ENCODE measurements at regions not wholly inside any gene's neighbourhood (a gene's known extent, or its start where the extent isn't known, plus 50 kb on each side); places are given as distances from the start of the nearest gene placed in this dataset.

DNA sequence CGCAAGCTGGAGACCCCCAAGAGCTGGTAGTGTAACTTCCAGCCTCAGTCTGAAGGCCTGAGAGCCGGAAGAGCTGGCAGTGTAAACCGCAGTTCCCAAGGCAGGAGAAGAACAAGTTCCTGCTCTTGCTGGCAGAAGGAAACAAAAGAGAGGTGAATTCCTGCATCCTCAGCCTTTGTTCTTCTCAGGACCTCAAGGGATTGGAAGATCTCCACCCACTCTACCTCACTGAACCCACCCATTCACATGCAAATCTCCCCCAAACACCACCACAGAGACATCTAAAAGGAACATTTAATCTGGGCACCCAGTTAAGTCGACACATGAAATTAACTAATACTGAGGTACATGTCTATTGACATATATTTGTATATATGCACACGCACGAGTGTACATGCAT is 1310.3 kb downstream of the TBC1D22A start:
- TF ChIP-seq CTCF (IDR thresholded peaks at IDR 0.05; ENCODE audit: low read depth, low read length): no peak
- DNase-seq (ENCODE audit: extremely low read depth, low read depth): no peak

DNA sequence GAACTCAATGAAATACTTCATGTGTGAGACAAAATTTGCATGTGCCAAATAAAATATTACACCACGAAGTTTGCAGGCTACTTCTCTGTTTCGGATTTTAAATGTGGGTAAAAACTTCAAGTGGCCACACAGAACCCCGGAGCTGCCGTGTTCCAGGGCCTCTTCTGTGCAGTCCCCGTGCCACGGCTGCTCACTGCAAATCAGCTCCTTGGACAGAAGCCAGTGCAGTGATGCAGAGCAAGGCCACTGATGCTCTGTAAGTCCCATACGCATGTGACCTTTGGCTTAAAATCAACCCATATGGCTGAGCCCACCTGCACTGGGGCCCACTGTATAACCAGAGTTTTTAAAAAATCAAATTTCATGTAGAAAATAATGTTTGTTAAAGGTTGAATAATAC is 1309.4 kb downstream of the TBC1D22A start:
- DNase-seq (ENCODE audit: extremely low read depth, low read depth): no peak
- no peak for TF ChIP-seq CTCF (IDR thresholded peaks at IDR 0.05; ENCODE audit: low read depth, low read length)

DNA sequence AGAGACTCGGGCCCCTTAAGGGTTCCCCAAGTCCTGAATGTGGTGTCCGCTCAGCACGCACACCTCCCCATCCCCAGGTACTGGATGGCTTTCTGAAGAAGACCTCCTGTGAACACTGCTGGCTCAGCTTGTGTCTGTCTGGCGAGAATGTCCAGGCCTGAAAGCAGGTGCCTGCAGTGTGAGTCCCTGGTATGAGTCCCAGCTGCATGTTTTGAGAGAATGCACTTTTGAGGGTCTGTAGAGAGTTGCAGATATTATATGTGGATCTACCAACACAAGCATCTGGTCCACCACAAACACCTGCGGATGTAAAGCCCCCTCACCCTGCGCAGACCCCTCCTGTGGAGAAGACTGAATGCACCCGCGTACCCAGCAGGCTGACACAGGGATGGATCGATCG is 1308.9 kb downstream of the TBC1D22A start:
- DNase-seq (ENCODE audit: extremely low read depth, low read depth): no peak
- no peak for TF ChIP-seq CTCF (IDR thresholded peaks at IDR 0.05; ENCODE audit: low read depth, low read length)

GRCh38 chr22:48070760-48071159 is 1308.3 kb downstream of the TBC1D22A start:
- TF ChIP-seq CTCF (IDR thresholded peaks at IDR 0.05; ENCODE audit: low read depth, low read length): no peak
- no peak for DNase-seq (ENCODE audit: extremely low read depth, low read depth)

DNA sequence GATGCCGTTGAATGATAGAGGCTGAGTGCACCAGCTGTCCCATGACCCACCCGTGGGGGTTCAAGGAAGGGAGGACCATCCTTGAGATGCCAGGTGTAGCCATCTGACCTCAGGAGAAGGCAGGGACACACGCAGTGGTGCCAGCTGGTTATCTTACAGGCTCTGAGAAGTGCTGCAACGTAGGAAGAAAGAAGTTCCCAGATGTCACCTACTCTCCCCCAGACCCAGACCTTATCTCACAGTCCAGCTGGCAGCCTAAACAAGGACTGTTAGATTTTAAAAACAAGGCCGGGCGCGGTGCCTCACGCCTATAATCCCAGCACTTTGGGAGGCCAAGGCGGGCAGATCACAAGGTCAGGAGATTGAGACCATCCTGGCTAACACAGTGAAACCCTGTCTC is 1307.6 kb downstream of the TBC1D22A start:
- DNase-seq (ENCODE audit: extremely low read depth, low read depth): no peak

DNA sequence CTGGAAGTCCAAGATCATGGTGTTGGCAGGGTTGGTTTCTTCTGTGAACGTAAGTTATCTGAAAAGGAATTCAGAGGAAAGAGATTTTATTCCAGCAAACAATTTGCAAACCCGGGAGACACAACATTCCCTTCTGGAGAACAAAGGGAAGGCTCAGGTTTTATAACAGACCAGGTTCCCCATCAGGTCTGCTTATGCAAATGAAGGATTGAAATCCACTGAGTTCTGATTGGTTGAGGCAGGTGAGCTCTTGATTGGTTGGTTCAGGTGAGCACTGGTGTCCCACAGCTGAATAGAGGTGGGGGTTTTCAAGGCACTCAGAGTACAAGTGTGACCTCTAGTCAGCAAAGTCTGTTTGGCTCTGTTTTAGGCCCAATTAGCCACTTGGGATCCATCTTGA is 1306.8 kb downstream of the TBC1D22A start:
- DNase-seq (ENCODE audit: extremely low read depth, low read depth): no peak
- no peak for TF ChIP-seq CTCF (IDR thresholded peaks at IDR 0.05; ENCODE audit: low read depth, low read length)

More for the DNA sequence above, 1307.6 kb downstream of the TBC1D22A start:
- no peak for TF ChIP-seq CTCF (IDR thresholded peaks at IDR 0.05; ENCODE audit: low read depth, low read length)

GRCh38 chr22:48068323-48068885 is 1306.0 kb downstream of the TBC1D22A start:
- no peak for TF ChIP-seq CTCF (IDR thresholded peaks at IDR 0.05; ENCODE audit: low read depth, low read length)
- no peak for DNase-seq (ENCODE audit: extremely low read depth, low read depth)
